ENCODE measurements at regions not wholly inside any gene's neighbourhood (a gene's known extent, or its start where the extent isn't known, plus 50 kb on each side); places are given as distances from the start of the nearest gene placed in this dataset.

- no peak overlapping the region for H2BK15ac ChIP-seq (ENCODE audit: low read depth, low read length)
- no peaks in the 10 kb centered on the region for H4K20me1 ChIP-seq (ENCODE audit: insufficient read depth, low read length)
- no peak overlapping the region for H2BK20ac ChIP-seq (ENCODE audit: low read depth, low read length)
- no CpG with 5 or more reads among the region's 13 CpGs for WGBS, 2 experiments (ENCODE audit: extremely low coverage in 2 of 2, insufficient read length in 1 of 2)
- H2AK5ac ChIP-seq (ENCODE audit: low read depth, low read length): no peak overlapping the region
- H3K27ac ChIP-seq (ENCODE audit: insufficient read depth, low read length): no peak overlapping the region
- H3K27me3 ChIP-seq (ENCODE audit: control insufficient read depth, insufficient read depth, low read length): no peaks in the 10 kb centered on the region
- H3K36me3 ChIP-seq (ENCODE audit: control insufficient read depth, insufficient read depth, low read length): no peaks in the 10 kb centered on the region
- H3K4me2 ChIP-seq (ENCODE audit: low read depth, low read length): no peak overlapping the region
- peaks cover 42% of the 10 kb centered on the region for H3K9me3 ChIP-seq (ENCODE audit: control insufficient read depth, insufficient read depth, low read length)
- H2AK9ac ChIP-seq (replicated peaks; ENCODE audit: low read depth, low read length, poor library complexity): no peak overlapping the region
- intact Hi-C loops (cut with micrococcal nuclease): no loop called here
- H3K4ac ChIP-seq (ENCODE audit: low read depth, low read length): no peak overlapping the region
- H3K79me1 ChIP-seq (ENCODE audit: low read depth in 1 of 2, low read length in 2 of 2): no peaks in the 10 kb centered on the region
- ChIA-PET POLR2A (ENCODE audit: unreplicated experiment) (no interaction called here), CTCF (no interaction called here)
- no peak for TF ChIP-seq CTCF (conservative IDR thresholded peaks at IDR 0.05; ENCODE audit: low read depth, low read length)
- no peak for TF ChIP-seq FOS (IDR thresholded peaks at IDR 0.05; ENCODE audit: low read depth, low read length)
- TF ChIP-seq SMC3 (IDR thresholded peaks at IDR 0.05; ENCODE audit: low read depth, low read length): no peak
- TF ChIP-seq MAFK (IDR thresholded peaks at IDR 0.05; ENCODE audit: low read depth, low read length): no peak
- no peak for TF ChIP-seq RCOR1 (IDR thresholded peaks at IDR 0.05; ENCODE audit: insufficient replicate concordance, low read length)
- no peak for TF ChIP-seq RFX5 (IDR thresholded peaks at IDR 0.05; ENCODE audit: low read depth, low read length)
- no peak for TF ChIP-seq CEBPB (IDR thresholded peaks at IDR 0.05; ENCODE audit: low read depth, low read length)
- TF ChIP-seq POLR2A (IDR thresholded peaks at IDR 0.05; ENCODE audit: low read depth, low read length): no peak
- no peak for TF ChIP-seq MXI1 (IDR thresholded peaks at IDR 0.05; ENCODE audit: borderline replicate concordance, low read depth, low read length)
- TF ChIP-seq BHLHE40 (IDR thresholded peaks at IDR 0.05; ENCODE audit: low read depth, low read length): no peak
- TF ChIP-seq NFE2L2 (IDR thresholded peaks at IDR 0.05; ENCODE audit: low read depth, low read length): no peak
- TF ChIP-seq MAZ (IDR thresholded peaks at IDR 0.05; ENCODE audit: borderline replicate concordance, low read depth, low read length): no peak
- no peak for TF ChIP-seq USF2 (IDR thresholded peaks at IDR 0.05; ENCODE audit: low read depth, low read length)
- TF ChIP-seq RAD21 (IDR thresholded peaks at IDR 0.05; ENCODE audit: low read length): no peak
- TF ChIP-seq CHD1 (IDR thresholded peaks at IDR 0.05; ENCODE audit: low read depth, low read length): no peak
- no peak for TF ChIP-seq ELK1 (IDR thresholded peaks at IDR 0.05; ENCODE audit: borderline replicate concordance, low read depth, low read length)
- H3K9ac ChIP-seq (ENCODE audit: low read depth, low read length): no peak overlapping the region
- no peak overlapping the region for H2BK5ac ChIP-seq (ENCODE audit: low read depth, low read length, poor library complexity, severe bottlenecking)
- in situ Hi-C loops (cut with MboI; ENCODE audit: low sequenced_read_pairs): no loop called here
- H2AFZ ChIP-seq (replicated peaks; ENCODE audit: low read length, poor library complexity): no peak overlapping the region
- dilution Hi-C loops (cut with HindIII; ENCODE audit: low sequenced_read_pairs, unreplicated experiment): no loop called here
- DNase-seq: no peak
- no peak overlapping the region for H3K4me3 ChIP-seq (ENCODE audit: insufficient read depth, low read depth, low read length)
- H3K56ac ChIP-seq (ENCODE audit: extremely low read depth, insufficient read depth, low read length): no peak overlapping the region
- no peak overlapping the region for H4K8ac ChIP-seq (ENCODE audit: low read depth in 2 of 2, low read length in 2 of 2)
- H3K14ac ChIP-seq (replicated peaks; ENCODE audit: low read depth, low read length): no peak overlapping the region
- H3K4me1 ChIP-seq (ENCODE audit: control insufficient read depth, insufficient read depth, low read length): no peaks in the 10 kb centered on the region
- H4K91ac ChIP-seq (ENCODE audit: insufficient read depth, low read depth, low read length): no peak overlapping the region
- no peak overlapping the region for H3K18ac ChIP-seq (ENCODE audit: low read depth, low read length)
- ATAC-seq (ENCODE audit: low read depth): no peak
- H3K9me1 ChIP-seq (ENCODE audit: insufficient read depth, low read length): no peaks in the 10 kb centered on the region
- no peak overlapping the region for H3K23ac ChIP-seq (ENCODE audit: low read depth, low read length)
- no peak overlapping the region for H4K5ac ChIP-seq (ENCODE audit: low read depth, low read length)
- no peak overlapping the region for H2BK120ac ChIP-seq (ENCODE audit: low read depth, low read length)
- no TSS peak for BruUV-seq (replicated peaks)
Measured at GRCh38 chr7:156196649-156197048, 384.4 kb upstream of the SHH start.
